COLO668 (cell line): ENCODE measurements at regions not wholly inside any gene's neighbourhood (a gene's known extent, or its start where the extent isn't known, plus 50 kb on each side); places are given as distances from the start of the nearest gene placed in this dataset.

Source experiments
- DNase-seq: peaks from one replicate; lab custom pipeline; 2025; ENCODE audit not compliant: unreplicated experiment; lab: John Stamatoyannopoulos, UW

DNA sequence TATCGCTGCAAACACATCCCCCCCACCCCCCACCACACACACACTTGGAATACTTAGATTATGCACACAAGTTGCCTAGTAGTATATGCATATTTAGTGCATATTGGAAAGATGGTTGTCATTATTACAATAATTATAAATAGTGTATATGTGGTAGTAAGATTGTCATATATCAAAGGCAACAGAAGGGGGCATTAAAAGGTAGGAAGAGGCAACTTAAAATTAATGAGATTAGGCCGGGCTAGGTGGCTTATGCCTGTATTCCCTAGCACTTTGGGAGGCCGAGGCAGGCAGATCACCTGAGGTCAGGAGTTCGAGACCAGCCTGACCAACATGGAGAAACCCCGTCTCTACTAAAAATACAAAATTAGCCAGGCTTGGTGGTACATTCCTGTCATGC lies 52.1 kb downstream of the GSC start:
- no peak for DNase-seq

DNA sequence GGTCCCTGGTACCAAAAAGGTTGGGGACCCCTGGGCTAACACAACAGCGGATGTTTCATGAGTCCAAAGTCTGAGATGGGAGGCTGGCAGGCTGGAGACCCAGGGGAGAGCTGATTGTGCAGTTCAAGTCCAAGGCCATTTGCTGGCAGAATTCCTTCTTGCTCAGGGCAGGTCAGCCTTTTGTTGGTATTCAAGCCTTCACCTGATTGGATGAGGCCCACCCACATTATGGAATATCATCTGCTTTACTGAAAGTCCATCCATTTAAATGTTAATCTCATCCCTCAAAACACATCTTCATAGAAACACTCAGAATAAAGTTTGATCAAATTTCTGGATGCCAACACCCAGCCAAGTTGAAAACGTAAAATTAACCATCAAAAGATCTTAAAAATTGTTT lies 52.9 kb downstream of the GSC start:
- no peak for DNase-seq

DNA sequence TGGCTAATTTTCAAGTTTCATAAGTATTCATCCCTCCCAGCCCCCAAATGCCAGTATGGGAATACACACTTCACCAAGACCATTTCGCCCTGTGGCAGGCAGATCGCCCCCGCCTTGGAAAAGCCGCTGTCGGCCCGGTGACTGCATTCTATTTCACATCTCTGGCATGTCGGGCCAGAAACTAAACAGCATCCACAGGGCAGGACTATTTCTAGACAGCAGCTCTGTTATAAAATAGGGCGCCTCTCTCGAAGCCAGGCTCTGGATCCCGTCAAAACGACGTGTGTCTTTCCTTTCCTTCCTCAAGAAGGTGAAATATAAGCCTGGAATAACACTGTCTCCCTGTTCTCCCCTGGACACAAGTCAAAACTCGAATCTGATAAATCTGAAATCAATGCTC lies 56.8 kb downstream of the GSC start:
- DNase-seq: no peak

DNA sequence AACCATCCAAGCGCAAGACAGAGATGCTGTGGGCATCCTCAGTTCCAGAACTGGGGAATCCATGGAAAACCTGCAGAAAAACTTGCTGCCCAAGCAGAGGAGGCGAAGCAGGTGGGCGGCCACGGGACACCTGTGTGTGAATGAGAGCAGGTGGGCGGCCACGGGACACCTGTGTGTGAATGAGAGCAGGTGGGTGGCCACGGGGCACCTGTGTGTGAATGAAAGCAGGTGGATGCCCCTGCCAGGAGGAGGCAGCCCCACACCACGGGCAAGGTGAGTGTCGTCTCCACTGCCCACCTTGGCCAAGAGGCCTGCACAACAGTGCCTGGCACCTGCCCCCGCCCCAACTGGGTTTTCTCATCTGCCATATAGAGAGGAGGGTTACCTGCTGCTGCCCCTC lies 59.2 kb downstream of the GSC start:
- no peak for DNase-seq

DNA sequence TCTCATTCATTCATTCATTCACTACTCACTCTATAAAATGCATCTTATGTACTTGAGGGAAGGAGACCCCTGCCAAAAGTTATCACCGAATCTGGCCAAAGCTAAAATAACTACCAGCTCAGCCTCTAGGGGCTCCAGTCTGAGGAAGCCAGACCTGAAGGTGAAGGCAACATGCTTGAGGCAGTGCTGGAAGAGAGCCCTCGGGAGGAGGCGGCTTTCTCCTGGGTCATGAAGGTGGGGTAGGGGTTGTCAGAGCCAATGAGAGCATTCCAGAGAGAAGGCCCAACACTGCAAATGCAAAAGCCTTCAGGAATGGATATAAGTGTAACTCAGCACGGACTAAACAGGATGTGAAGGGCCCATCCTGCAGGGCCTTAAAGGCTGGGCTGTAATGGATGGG lies 62.4 kb downstream of the GSC start:
- no peak for DNase-seq

DNA sequence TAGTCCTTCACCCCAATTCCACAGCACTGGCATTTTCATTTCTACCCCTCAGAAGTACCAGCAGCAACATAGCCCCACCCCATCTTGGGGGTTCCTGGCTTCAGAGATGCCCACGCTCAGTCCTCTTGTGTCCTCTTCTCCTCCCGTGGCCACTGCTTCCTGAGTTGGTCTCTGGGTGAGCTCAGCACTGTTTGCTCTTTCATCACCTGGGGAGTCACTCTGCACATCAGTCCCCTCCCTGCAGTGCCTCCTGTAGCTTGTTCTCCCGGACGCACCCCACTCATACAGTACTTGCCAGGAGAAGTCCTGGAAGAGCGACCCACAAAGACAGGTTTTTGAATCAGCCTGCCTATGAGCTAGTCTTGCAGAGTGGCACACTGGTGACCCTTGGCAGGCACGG lies 63.8 kb downstream of the GSC start:
- no peak for DNase-seq

DNA sequence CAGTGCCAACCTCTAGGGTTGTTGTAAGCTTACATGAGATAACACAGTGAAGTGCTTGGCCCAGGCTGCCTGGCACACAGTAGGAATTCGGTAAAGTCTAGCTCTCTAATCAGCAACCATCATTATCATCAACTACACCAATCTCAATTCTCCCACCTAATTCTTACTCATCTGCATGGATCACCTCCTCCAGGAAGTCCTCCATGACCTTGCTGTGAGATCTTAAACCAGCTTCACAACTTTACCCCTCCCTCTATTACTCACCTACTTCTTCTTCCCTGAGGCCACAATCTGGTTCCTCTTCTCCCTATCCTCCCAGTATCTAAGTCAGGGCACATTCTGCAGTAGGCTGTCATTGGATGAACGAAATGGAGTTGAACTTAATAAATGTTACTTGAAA lies 67.3 kb downstream of the GSC start:
- DNase-seq: no peak

DNA sequence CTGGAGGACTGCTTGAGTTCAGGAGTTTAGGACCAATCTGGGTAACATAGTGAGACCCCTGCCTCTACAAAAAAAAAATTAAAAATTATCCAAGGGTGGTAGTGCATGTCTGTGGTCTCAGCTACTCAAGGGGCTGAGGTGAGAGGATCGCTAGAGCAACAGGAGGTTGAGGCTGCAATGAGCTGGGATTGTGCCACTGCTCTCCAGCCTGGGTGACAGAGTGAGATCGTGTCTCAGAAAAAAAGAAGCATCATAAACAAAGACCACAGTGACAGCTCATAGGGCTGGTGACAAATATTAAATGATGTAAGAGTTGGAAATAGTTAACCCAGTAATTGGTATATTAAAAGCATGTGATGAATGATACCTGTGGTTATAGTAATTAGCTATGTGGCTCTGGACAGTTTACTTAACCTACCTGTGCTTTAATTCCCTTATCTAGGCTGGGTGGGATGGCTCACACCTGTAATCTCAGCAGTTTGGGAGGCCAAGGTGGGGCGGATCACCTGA lies 68.0 kb downstream of the GSC start:
- no peak for DNase-seq

DNA sequence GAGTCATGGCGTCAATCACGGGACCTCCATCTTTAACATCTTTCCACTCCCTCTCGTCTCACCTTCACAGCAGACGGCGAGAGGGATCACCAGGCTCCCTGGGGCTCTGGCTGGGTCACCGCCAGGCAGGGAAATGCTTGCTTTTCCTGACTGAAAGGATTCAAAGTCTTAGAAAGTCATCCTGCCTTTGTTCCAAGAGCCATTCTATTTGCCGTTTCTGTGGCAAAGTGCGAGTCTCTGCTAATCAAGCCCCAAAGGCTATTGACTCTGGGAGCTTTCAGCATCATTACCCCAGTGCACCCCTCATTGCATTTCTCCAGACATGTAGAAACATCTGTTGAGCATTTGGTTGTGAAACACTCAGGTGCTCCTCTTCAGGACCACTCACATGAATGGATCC lies 69.6 kb downstream of the GSC start:
- no peak for DNase-seq

DNA sequence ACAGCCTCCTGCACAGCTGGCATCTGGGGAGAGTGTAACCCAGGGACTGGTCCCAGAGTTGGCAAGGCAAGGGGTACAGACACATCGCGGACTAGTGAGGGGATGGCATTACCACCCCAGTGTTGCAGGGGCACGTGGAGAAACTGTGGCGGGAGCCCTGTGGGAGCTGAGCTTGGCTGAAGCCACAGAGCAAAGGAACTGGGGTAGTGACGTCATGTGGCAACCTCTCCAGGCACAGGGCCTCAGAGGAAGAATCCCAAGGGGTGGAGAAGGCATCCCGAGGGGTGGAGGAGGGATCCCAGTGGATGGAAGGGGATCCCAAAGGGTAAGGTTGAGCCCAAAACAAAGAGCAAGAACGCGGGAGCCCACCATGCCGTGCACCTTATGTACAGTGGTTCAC lies 70.1 kb downstream of the GSC start:
- DNase-seq: no peak

DNA sequence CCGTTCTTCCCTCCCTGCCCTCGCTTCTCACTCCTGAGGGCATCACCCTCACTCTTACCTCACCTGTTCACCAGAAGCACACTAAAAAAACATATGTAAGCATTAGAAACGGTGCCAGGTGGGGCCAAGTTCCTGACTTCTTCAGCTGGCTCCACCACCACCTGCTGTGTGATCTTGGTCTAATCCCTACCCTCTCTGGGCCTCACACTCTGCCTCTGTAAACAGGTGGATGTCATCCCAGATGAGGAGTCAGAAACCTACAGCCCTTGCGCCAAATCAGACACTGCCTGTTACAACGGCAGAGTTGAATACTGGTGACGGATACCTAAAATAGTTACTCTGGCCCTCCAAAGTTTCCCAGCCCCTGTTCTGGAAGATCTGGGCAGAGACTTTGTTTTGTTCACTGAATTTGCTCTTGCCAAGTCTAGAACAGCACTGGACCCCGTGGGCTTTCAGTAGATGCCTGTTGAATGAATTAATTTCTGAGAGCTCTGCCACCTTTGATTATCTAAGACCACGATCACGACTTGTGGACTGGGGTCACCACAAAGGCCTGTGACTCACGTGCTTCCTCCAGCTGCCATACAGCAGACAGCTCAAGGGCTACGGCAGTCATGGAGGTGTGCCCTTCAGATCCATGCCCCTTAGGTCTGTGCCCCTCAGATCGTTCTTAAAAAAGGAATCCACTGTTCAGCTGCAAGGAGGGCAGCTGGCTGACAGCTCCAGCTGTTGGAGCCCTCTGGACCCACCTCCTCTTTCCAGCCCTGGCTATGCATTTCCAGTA lies 71.9 kb downstream of the GSC start:
- DNase-seq: no peak

DNA sequence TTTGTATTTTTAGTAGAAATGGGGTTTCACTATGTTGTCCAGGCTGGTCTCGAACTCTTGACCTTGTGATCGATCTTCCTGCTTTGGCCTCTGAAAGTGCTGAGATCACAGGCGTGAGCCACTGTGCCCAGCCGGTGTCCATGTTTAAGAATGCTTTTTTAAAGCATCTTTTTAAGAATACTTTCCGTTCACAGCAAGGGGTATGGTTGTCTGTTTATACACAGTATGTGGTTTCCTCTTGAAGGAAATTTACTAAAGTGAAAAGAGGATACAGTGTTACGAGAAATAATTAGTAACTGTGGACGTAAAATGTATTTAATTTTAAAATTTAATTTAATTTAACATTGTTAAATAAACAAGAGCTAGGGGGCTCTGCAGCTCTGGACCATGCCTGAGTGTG lies 73.4 kb downstream of the GSC start:
- no peak for DNase-seq

DNA sequence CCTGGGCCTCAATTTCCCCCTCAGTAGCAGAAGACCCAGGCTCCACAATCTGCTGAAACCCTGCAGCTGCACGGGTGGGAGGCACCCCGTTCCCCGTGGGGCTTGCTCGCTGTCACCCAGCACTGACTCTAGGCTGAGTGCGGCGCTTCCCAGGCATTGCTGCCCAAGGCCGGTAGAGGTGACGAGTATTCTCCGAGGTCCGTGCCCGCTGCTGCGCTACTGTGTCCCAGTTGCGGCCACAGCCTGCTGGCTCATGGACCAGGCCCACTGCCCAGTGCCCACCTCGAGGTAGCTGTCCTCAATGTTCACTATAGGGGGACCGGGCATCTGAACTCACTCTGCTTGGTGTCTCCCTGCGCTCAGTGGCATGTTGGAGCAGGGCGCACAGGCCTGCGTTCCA lies 74.7 kb downstream of the GSC start:
- no peak for DNase-seq

DNA sequence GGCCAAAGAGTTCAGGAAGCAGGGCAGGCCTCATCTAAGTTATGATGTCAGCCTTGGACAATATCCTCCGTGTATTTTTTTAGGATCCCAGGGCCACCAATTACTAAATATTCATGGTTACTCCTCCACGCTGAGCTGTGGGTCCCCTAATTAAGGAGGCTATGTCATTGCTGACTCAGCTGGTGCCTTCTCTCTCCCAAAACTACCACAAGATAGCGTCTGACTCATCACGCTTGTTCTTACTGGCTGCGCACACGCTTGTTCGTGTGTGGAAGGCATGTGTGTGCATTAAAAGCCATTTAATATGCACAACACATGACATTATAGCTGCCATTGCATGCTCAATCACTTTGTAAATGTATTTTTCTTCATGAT lies 78.3 kb downstream of the GSC start:
- no peak for DNase-seq

DNA sequence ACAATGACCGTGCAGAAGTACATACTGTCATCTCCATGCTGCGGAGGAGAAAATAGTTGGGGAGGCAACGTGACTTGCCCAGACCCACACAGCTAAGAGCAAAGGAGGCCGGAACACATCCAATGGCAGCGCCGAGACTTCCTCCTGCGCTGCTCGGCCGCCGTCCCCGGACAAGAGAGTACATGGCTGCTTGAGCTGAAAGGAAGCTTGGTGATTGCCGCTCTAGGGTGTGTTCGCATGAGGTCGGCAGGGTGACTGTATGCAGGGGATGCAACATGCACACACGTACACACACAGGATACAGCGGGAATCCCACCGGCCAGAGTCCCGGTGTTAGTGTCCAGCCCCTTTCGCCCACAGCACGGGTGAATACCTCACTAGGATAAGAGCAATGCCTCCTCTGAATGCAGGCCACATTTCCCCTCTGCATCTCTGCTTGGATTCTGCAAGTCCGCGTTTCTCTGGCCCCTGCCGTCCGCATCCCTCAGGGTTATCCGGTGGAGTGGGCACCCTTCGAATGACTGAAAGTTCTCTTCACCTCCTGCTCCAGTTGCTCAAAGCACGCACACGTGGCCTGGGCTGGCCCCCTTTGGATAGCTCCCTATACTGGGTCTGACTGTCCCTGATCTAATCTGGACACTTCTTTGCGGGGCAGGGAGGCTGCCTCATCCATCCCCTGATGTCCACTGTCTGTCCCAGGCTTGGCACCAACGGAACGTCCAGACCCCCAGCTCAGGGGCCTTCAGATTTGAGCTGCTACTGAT lies 78.8 kb downstream of the GSC start:
- DNase-seq: no peak

DNA sequence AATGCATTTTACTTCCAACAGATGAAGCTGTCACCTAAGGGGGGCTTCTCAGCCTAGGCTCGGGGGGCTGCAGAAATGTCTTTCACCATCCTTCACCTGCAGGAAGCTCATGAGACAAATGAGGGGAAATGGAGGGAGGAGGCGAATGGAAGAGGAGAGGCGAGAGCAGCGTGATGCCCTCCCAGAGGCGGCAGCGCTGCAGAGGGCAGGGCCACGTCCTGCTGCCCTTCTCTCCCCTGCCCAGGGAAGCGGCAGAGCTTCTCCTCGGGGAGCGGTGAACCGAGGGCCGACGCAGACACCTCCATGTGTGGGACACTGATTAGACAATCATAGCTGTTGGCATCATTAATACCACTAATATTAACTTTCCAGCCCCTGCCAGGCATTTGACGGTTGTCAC lies 78.3 kb downstream of the SERPINA3 start:
- no peak for DNase-seq

DNA sequence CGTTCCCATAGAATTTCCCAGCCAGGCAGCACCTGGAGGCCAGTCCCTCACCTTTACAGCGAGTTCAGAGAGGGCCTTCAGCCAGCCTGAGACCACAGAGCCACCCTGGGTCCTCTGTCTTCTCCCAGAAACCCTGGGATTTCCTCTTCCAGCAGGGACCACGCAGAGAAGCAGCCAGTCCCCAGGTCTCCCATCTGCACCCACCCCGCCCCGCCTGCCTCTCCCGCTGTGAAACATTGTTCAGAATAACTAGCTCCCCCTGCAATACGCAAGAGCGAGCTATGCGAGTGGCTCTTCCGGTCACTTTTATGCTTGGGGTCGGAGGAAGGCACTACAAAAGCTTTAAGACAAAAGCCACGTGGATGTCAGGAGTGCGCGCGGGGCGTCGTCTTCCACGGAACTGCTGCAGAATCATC lies 77.8 kb downstream of the SERPINA3 start:
- no peak for DNase-seq

DNA sequence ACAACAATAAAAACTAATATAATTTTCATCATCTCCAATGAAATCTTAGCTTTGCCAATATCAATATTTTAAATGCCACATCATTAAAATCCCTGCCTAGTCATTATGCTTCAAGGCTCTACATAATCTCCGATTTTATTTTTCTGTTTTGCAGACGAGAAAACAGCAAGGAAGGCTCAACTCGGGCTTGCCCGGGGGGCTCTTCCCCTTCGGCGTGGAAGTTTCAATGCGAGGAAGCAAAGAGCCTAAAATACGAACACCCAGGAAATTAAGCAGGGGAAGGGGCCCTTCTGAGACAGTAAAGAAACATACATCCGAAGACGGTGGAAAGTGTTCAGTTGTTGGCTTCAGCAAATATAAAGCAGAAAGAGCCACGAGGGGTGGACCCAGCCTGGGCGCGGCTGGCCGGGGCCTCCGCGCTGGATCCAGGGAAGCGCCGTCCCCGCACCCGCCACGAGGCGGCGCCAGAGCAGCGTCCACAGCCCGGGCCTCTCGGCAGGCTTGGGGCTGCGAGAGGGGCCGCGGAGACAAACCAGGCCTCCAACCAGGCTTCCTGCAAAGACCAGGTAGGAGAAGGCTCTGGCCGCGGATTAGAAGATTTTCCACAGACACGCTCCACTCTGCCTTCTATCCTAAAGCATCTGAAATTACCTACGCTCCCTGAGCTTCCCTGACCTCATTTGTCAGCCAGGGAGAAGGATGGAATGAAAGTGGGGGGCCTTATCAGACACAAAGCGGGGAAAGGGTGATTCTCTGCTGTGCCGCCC lies 77.2 kb downstream of the SERPINA3 start:
- peak; percentile 59 for DNase-seq

DNA sequence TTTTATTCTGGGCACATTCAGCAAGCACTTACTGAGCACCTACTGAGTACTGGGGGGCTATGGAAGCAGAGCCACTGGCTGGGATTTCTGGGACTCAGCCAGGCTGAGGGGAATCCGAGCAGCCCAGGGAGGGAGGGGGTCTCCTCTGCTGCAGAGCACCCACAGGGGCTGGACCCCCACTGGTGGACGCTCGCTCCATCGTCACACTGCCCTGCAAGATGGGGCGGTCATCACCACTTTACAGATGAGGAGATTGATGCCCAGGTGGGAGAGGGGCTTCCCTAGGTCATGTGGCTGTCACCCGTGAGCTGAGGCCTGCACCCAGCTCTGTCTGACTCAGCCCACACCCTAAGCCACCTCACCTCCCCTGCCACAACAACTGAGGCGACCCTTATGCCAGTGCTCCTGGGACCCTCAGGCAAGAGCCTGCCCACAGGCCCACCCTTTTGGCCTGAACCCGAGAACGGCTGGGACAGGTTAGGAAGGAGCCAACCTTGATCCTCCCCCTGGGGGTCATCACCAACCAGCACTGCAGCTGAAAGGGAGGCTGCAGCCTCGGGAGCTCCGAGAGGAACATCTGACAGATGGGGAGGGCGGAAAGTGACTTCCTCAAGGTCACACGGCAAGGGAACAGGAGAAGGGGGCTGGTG lies 74.4 kb downstream of the SERPINA3 start:
- DNase-seq: no peak

DNA sequence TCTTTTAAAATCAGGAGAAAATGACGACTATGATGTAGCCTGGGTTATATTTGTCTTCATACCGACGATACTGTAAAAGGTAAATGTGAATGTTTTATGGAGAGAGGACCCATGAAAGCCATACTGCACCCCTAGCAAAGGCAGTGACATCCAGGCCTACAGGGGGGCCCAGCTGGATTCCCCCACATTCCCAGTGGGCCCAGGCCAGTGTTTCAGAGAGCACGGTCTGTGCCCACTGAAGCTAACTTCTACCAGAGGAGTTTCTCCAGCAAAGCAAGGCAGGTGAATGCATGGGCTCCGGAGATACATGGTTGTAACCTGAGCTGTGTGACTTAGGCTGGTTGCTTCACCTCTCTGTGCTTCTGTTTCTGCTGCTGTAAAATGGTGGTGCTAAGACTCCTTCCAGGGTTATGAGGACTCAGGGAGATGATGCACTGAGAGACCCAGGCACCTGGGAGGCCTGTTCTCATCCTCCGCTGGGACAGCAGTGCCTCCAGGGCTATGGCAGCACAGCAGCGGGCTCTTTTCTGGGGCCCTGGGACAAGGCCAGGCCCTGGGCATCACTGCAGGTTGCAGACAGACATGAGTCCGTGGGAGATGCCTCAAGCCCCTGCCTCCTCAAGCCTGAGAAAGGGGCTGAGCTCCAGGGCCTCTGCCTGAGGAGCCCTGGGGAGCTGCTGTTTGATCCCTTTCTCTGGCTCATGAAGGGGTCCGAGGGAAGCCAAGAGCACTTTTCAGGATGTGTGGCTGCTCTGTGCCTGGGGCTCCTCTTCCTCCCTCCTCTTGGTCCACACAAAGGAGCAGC lies 73.7 kb downstream of the SERPINA3 start:
- DNase-seq: no peak
